Thoracic aorta (tissue), 2 donors: ENCODE measurements at regions not wholly inside any gene's neighbourhood (a gene's known extent, or its start where the extent isn't known, plus 50 kb on each side); places are given as distances from the start of the nearest gene placed in this dataset.
A peak's percentile ranks its signal among the peaks of the same experiment; 100 is the strongest.

Experiments used
- ATAC-seq: fragments of 150-250 bp; one replicate; pipeline ENCODE4 v1.8.0; 2017; ENCODE audit warnings: low read depth; ENCODE audit not compliant: insufficient number of reproducible peaks, low FRiP score
- DNase-seq: peaks from one replicate; pipeline ENCODE4 v3.0.0-alpha.2; 2020; ENCODE audit warnings: low spot score
- H3K27ac ChIP-seq, 2 donors: fragments of 200-600 bp; sonication (generic); 1 replicate in 1 of 2; 2 replicates in 1 of 2; pipeline ENCODE4 v1.5.1; 2016; ENCODE audit warnings: mild to moderate bottlenecking in 2 of 2, moderate library complexity in 2 of 2
- H3K27me3 ChIP-seq: fragments of 200-600 bp; sonication (generic); replicated peaks from 2 replicates; pipeline ENCODE4 v1.6.0; 2016; ENCODE audit warnings: mild to moderate bottlenecking; ENCODE audit not compliant: insufficient read depth
- H3K36me3 ChIP-seq: fragments of 200-600 bp; sonication (generic); one replicate; pipeline ENCODE4 v1.5.1; 2016
- H3K4me1 ChIP-seq, 2 donors: fragments of 200-600 bp; sonication (generic); 1 replicate in 1 of 2; 2 replicates in 1 of 2; pipeline versions ENCODE4 v1.5.1 to v1.6.0; 2016; ENCODE audit warnings: low read depth in 2 of 2, mild to moderate bottlenecking in 1 of 2; ENCODE audit not compliant: control insufficient read depth in 1 of 2
- H3K4me3 ChIP-seq: fragments of 200-600 bp; sonication (generic); 2 replicates; pipeline ENCODE4 v1.5.1; 2016; ENCODE audit warnings: mild to moderate bottlenecking
- H3K9me3 ChIP-seq: fragments of 200-600 bp; sonication (generic); 2 replicates; pipeline ENCODE4 v1.5.1; 2016
- CTCF ChIP-seq: fragments of 200-600 bp; sonication (generic); IDR thresholded peaks from one replicate; pipeline ENCODE4 v1.5.1; 2019; ENCODE audit warnings: antibody characterized with exemption

DNA sequence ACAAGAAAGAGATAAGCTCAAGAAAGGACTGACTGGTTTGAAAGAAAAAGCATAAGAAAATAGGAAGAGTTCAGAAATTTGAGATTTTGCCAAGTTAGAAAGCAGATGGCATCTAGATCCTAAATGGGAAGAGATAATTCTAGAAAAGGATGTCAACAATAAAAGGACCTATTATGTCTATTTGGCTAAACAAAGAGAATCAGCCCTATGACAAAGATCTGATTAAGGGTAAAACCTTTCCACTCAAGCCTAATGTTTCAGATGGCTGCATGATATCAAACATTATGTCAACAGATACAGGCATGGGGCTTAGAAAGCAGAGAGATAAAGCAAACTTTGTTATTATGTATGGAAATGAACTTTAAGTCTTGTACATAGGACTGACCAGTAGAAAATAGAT, 465.0 kb upstream of the TRIB2 start:
- ATAC-seq (no peak), DNase-seq (no peak)
- TF ChIP-seq CTCF: no peak
- Histone ChIP-seq H3K9me3 (no peaks in the 10 kb centered on the region), H3K27me3 (no peaks in the 10 kb centered on the region), H3K36me3 (no peaks in the 10 kb centered on the region), H3K27ac (no peak overlapping the region), H3K4me1 (no peaks in the 10 kb centered on the region), H3K4me3 (no peak overlapping the region)

GRCh38 chr2:12253167-12253778, 463.5 kb upstream of the TRIB2 start:
- no peak for TF ChIP-seq CTCF
- Histone ChIP-seq H3K27ac (no peak overlapping the region), H3K4me3 (no peak overlapping the region), H3K4me1 (peaks cover 0 to 12% of the 10 kb centered on the region in 2 donors), H3K9me3 (no peaks in the 10 kb centered on the region), H3K36me3 (no peaks in the 10 kb centered on the region), H3K27me3 (no peaks in the 10 kb centered on the region)
- no peak for ATAC-seq
- no peak for DNase-seq

DNA sequence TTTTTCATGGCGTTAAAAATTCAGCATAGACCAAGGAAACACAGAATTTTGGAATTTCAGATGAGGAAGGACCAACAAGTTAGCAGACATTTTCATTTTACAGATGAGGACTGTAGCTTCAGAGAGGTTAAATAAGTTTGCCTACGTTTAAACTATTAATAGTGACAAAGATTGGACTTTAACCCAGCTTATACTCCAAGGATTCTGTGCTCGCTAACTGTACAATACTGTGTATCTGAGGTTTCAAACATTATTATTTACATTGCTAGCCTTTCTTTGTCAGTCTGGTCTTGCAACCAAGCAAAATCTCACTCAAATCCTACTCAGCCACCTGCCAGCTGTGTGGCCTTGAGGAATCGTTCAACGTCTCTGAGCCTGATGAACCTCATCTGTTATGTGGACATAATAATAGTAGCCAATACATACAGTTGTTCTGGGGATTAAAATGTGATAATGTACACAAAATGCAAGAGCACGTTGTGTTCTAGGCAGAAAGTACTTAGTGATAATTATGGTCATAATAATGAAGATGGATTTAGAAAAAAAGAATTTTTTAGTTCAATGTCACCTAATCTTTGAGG, 462.4 kb upstream of the TRIB2 start:
- ATAC-seq (no peak), DNase-seq (no peak)
- H3K9me3 ChIP-seq: no peaks in the 10 kb centered on the region
- TF ChIP-seq CTCF: no peak
- H3K4me1 ChIP-seq: peaks cover 0 to 12% of the 10 kb centered on the region in 2 donors
- H3K4me3 ChIP-seq: no peak overlapping the region
- no peaks in the 10 kb centered on the region for H3K36me3 ChIP-seq
- no peak overlapping the region for H3K27ac ChIP-seq
- no peaks in the 10 kb centered on the region for H3K27me3 ChIP-seq

- no peaks in the 10 kb centered on the region for H3K27me3 ChIP-seq
- no peak for ATAC-seq
- TF ChIP-seq CTCF: no peak
These were observed 460.5 kb upstream of the TRIB2 start for GRCh38 chr2:12256206-12256605.

DNA sequence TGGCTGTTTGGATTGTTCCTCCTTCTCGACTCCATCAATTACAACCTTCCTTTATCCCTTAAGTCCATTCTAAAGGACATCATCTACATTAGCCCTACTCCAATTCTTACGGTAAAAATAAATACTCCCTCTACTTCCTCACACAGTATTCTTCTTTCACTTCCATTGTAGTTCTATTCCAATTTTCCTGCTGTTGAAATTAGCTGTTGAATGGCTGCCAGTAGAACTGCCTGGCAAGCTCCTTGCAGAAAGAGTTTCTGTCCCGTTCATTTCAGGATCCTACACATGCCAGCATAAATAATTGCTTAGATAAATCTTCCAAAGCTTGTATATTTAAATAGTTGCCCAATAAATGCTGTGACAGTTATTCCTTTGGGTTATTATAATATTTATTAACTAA, 459.3 kb upstream of the TRIB2 start:
- no peak for ATAC-seq
- Histone ChIP-seq H3K27me3 (no peaks in the 10 kb centered on the region), H3K4me1 (peaks cover 0 to 18% of the 10 kb centered on the region in 2 donors), H3K4me3 (peak overlapping the region; percentile 34), H3K27ac (no peak overlapping the region), H3K36me3 (no peaks in the 10 kb centered on the region), H3K9me3 (no peaks in the 10 kb centered on the region)
- TF ChIP-seq CTCF: no peak
- no peak for DNase-seq

More at GRCh38 chr2:12256206-12256605, 460.5 kb upstream of the TRIB2 start:
- no peak overlapping the region for H3K27ac ChIP-seq
- H3K4me1 ChIP-seq: peaks cover 0 to 12% of the 10 kb centered on the region in 2 donors
- no peaks in the 10 kb centered on the region for H3K36me3 ChIP-seq
- H3K4me3 ChIP-seq: no peak overlapping the region
- DNase-seq: no peak
- no peaks in the 10 kb centered on the region for H3K9me3 ChIP-seq
